Stimulated activated CD8-positive, alpha-beta memory T cell treated with anti-CD3 and anti-CD28 coated beads, Interleukin-4, amount 100 ng/mL, for 24 hours (primary cell): ENCODE measurements at regions not wholly inside any gene's neighbourhood (a gene's known extent, or its start where the extent isn't known, plus 50 kb on each side); places are given as distances from the start of the nearest gene placed in this dataset.
"Not testable (repeated sequence)": the region's sequence is repeated elsewhere in the genome, so short reads cannot be mapped to it uniquely, and the experiment has no call there.

Experiments
- DNase-seq: peaks from one replicate; pipeline ENCODE4 v3.0.0-alpha.2; 2020; ENCODE audit warnings: low read depth

GRCh38 chrX:128606817-128607216 is 554.6 kb upstream of the ACTRT1 start:
- not testable (repeated sequence) for DNase-seq

GRCh38 chrX:128606357-128606756 is 554.2 kb upstream of the ACTRT1 start:
- not testable (repeated sequence) for DNase-seq

GRCh38 chrX:128601706-128602105 is 549.5 kb upstream of the ACTRT1 start:
- DNase-seq = no peak

- DNase-seq = no peak
These were observed 547.4 kb upstream of the ACTRT1 start for GRCh38 chrX:128599632-128600031.

- DNase-seq = no peak
These were observed 529.8 kb upstream of the ACTRT1 start for GRCh38 chrX:128582036-128582435.

- DNase-seq = no peak
These were observed 529.4 kb upstream of the ACTRT1 start for GRCh38 chrX:128581615-128582014.

GRCh38 chrX:128543114-128543513 is 490.9 kb upstream of the ACTRT1 start:
- DNase-seq = no peak

GRCh38 chrX:128518508-128518907 is 466.3 kb upstream of the ACTRT1 start:
- DNase-seq = no peak

- no peak for DNase-seq
These were observed 465.5 kb upstream of the ACTRT1 start for GRCh38 chrX:128517691-128518090.

- DNase-seq = no peak
These were observed 452.3 kb upstream of the ACTRT1 start for GRCh38 chrX:128504496-128504895.

- no peak for DNase-seq
These were observed 411.9 kb upstream of the ACTRT1 start for GRCh38 chrX:128464116-128464515.

- no peak for DNase-seq
These were observed 408.6 kb upstream of the ACTRT1 start for GRCh38 chrX:128460835-128461234.

- DNase-seq = no peak
These were observed 406.7 kb upstream of the ACTRT1 start for GRCh38 chrX:128458888-128459287.

GRCh38 chrX:128457674-128458073 is 405.5 kb upstream of the ACTRT1 start:
- no peak for DNase-seq

- DNase-seq = no peak
These were observed 387.0 kb upstream of the ACTRT1 start for GRCh38 chrX:128439159-128439558.

- DNase-seq = no peak
These were observed 385.9 kb upstream of the ACTRT1 start for GRCh38 chrX:128438082-128438481.

- DNase-seq = no peak
These were observed 384.3 kb upstream of the ACTRT1 start for GRCh38 chrX:128436397-128437103.

GRCh38 chrX:128425546-128425945 is 373.3 kb upstream of the ACTRT1 start:
- no peak for DNase-seq

GRCh38 chrX:128408842-128409241 is 356.6 kb upstream of the ACTRT1 start:
- no peak for DNase-seq

GRCh38 chrX:128396601-128397000 is 344.4 kb upstream of the ACTRT1 start:
- DNase-seq = no peak

GRCh38 chrX:128383846-128384245 is 331.6 kb upstream of the ACTRT1 start:
- not testable (repeated sequence) for DNase-seq

- no peak for DNase-seq
These were observed 313.3 kb upstream of the ACTRT1 start for GRCh38 chrX:128365492-128365891.

- DNase-seq = no peak
These were observed 283.5 kb upstream of the ACTRT1 start for GRCh38 chrX:128335671-128336070.

GRCh38 chrX:128334821-128335220 is 282.6 kb upstream of the ACTRT1 start:
- DNase-seq = no peak
